Posterior cingulate gyrus (tissue), 11 donors: ENCODE measurements at regions not wholly inside any gene's neighbourhood (a gene's known extent, or its start where the extent isn't known, plus 50 kb on each side); places are given as distances from the start of the nearest gene placed in this dataset.

Experiments
- DNase-seq, 10 donors: peaks; one replicate each; pipeline versions ENCODE4 v3.0.0 to v3.0.0-alpha.2; 2020 to 2021; ENCODE audit warnings: mixed read lengths in 3 of 10
- intact Hi-C: fragments of 100-400 bp; cut with DNase I; formaldehyde crosslinking; loops from one replicate; pipeline ENCODE4 v1.15.1; 2023

DNA sequence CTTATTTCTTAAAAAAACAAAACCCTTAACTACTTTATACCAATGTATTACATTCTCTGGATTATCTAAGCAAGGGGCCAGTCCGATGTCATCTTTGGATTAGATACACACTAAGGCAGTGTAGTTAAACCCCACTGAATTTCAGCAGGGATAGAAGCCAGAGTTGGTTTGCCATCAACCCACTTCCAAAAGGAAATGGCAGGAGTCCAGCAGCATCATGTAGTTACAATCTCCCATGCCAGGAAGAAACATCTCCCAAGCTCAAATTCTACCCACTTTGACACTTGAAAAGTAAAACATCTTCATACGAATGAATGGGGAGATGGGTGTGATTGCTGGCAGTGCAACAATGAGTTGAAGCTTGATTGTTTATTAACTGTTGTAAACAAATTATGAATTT lies 203.5 kb upstream of the PLXNC1 start:
- DNase-seq, result no peak
- intact Hi-C loops, result no loop called here

DNA sequence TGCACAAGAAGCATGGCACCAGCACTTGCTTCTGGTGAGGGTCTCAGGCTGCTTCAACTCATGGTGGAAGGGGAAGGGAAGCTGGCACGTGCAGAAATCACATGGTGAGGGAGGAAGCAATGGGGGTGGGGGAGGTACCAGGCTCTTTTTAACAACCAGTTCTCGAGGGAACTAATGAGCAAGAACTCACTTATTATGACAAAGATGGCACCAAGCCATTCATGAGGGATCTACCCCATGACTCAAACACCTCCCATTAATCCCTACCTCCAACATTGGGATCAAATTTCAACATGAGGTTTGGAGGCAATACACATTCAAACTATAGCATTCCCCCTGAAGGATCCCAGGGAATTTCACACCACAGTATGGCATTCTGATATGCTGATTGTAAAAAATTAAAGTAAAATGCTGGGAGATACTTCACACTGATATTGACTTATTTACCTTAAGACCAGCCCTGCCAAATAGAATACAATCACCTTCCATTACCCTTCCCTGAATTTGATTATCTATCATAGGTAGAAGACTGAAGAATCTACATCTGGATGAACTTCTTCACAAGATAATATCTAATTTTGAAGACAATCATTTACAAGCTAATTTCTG lies 201.7 kb upstream of the PLXNC1 start:
- no peak for DNase-seq
- intact Hi-C loops, result no loop called here

DNA sequence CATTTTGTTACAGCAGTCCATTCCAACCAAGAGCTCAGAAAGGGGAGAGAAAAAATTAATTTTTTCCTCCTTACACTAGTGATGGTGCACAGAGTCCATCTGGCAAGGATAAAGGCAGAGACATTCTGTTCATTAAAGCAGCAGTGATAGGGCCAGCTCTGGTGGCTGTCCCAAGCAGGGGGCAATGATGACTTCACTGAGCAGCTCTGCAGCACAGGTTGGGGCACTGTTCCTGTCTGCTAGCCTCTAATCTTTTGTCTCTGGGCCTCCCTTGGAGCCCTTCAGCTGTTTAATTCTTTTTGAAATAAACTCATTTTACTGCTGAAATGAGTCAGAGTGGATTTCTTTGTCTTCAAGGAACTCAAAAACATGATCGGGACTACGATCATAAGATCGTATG lies 200.9 kb upstream of the PLXNC1 start:
- no peak for DNase-seq
- intact Hi-C loops, result no loop called here

DNA sequence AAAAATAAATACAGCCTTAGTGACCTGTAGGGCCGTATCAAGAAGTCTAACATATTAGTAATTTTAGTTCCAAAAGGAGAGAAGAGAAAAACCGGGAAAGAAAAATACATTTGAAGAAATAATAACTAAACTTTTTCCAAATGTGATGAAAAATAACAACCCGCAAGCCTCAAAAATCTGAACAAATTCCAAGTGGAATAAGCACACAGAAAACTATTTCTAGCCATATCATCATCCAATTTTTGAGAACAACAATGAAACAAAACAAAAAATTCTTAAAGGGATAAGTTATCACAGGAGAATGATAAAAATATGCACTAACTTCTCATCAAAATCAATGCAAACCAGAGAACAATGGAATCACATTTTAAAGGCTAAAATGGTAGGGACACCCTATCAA lies 198.1 kb upstream of the PLXNC1 start:
- no peak for DNase-seq
- intact Hi-C loops, result no loop called here

DNA sequence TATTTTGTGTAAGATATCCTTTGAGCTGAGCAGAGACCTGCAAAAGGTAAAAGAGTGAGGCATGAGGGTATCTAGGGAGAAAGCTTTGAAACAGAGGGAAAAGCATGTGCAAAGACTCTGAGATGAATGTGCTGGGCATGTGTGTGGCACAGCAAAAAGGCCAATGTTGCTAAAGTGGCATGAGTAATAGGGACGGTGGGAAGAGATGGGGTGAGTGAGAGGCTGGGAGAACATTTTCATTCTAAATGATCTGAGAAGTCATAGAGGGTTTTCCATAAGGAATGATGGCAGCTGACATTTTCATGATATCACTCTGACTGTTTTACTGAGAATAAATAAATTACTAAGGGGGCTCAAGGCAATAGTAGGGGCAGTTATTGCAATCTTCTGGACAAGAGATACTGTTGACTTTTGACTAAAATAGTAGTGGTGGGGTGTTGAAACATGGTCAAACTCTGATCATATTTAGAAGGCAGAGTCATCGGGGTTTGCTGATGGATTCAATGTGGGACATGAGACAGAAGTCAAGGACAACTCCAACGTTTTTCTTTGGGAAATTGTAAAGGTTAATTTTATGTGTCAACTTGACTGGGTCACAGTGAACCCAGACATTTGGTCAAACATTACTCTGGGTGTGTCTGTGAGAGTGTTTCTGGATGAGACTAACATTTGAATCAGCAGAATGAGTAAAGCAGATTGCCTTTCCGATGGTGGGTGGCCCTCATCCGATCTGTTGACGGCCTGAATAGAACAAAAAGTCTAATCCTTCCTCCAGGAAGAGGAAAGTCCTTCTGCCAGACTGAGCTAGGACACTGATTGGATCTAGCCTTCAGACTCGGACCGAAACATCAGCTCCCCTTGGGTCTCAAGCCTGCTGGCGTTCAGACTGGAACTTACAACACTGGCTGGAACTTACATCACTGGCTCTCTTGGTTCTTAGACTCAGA lies 193.9 kb upstream of the PLXNC1 start:
- no peak for DNase-seq

DNA sequence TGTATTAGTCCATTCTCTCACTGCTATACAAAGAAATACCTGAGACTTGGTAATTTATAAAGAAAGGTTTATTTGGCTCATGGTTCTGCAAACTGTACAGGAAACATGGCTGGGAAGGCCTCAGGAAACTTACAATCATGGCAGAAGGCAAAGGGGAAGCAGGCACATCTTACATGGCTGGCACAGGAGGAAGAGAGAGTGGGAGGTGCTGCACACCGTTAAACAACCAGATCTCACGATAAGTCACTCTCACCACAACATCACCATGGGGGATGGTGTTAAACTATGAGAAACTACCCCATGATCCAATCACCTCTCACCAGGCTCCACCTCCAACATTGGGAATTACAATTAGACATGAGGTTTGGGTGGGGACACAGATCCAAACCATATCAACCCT lies 191.8 kb upstream of the PLXNC1 start:
- intact Hi-C loops, result no loop called here
- DNase-seq, result no peak

More for the DNA sequence above, 193.9 kb upstream of the PLXNC1 start:
- intact Hi-C loops, result no loop called here

DNA sequence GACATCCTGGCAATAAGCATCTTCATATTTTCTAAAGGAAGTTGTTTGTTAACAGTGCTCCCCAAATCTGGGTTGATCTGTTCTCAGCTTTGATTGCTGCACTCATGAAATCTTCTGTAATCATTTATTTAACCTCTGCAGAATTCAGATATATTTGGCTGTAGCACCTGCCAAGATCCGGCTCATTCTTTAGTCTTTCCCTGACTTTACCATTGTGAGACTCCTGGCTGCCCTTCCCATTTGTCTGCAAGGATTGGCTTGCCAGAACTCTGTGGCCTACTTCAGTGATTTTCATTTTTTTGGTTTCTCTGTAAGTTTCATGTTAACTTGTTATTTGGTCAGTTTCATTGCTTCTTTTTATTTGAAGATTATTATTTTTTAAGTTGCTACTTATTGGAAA lies 191.2 kb upstream of the PLXNC1 start:
- no peak for DNase-seq
- intact Hi-C loops, result no loop called here

DNA sequence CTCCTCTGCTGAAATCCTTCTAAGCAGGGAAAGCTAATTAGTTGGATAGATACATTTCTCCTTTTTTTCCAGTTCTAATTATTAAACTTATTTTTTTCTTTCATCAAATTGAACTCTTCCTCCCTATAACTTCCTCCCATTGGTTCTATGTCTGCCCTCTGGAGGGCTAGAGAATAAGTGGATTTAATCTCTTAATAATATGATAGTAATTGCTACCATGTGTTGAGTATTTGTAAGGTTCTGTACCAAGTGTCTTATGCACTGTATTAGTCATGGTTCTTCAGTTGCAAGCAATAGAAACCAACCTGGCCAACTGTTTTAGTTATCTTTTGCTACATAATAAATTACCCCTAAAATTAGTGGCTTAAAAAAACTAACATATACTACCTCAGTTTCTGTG lies 190.5 kb upstream of the PLXNC1 start:
- no peak for DNase-seq
- intact Hi-C loops, result no loop called here

DNA sequence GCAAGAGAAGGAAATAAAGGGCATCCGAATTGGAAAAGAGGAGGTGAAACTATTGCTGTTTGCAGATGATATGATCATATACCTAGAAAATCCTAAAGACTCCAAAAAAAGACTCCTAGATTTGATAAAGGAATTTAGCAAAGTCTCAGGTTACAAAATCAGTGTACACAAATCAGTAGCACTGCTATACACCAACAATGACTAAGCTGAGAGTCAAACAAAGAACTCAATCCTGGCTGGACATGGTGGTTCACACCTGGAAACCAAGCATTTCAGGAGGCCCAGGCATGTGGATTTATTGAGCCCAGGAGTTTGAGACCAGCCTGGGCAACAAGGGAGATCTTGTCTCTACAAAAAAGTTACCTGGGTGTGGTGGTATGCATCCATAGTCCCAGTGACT lies 188.7 kb upstream of the PLXNC1 start:
- intact Hi-C loops, result no loop called here
- DNase-seq, result no peak

DNA sequence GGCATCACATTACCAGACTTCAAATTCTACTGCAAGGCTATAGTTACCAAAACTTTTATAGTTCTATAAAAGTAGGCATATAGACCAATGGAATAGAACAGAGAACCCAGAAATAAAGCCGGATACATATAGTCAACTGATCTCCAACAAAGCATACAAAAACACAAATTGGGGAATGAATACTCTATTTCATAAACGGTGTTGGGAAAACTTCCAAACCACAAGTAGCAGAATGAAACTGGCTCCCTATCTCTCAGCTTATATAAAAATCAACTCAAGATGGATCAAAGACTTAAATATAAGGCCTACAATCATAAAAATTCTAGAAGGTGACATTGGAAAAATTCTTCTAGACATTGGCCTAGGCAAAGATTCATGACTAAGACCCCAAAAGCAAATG lies 187.9 kb upstream of the PLXNC1 start:
- no peak for DNase-seq
- intact Hi-C loops, result no loop called here

DNA sequence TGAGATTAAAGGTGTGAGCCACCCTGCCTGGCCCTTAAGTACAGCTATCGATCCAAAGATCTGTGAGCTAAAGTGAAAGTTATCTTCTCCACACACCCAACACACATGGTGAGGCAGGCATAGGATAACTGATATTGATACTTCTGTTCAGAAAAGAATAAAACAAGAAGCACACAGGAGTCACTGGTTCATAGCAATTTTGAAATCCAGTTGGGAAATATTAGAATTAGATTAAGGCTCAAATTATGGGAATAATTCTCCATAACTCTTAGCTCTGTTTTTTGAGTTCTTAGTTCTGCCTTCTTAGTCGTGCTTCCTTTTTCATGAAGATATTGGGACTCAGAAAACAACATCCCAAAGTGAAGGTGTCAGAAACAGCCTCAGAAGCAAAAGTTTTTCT lies 186.0 kb upstream of the PLXNC1 start:
- intact Hi-C loops, result no loop called here

DNA sequence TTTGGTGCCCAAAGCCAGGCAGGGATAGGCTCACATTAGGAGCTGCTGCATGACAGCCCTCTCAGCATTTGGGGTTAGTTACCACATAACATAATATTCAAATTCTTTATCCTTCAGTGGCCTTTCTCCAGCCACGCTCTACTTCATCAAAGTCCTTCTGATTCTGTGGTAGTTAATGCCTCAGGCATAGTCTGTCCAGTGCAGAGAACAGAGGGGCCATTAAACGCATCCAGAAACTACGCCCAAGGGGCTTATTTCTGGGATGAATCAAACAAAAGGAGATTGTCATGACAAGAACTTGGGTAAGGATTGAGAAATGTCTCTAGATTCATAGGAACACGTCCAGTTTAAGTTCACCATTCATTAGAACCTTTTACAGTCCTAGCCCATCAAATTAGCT lies 183.4 kb upstream of the PLXNC1 start:
- DNase-seq, result no peak
- intact Hi-C loops, result no loop called here

More for the DNA sequence above, 186.0 kb upstream of the PLXNC1 start:
- no peak for DNase-seq

DNA sequence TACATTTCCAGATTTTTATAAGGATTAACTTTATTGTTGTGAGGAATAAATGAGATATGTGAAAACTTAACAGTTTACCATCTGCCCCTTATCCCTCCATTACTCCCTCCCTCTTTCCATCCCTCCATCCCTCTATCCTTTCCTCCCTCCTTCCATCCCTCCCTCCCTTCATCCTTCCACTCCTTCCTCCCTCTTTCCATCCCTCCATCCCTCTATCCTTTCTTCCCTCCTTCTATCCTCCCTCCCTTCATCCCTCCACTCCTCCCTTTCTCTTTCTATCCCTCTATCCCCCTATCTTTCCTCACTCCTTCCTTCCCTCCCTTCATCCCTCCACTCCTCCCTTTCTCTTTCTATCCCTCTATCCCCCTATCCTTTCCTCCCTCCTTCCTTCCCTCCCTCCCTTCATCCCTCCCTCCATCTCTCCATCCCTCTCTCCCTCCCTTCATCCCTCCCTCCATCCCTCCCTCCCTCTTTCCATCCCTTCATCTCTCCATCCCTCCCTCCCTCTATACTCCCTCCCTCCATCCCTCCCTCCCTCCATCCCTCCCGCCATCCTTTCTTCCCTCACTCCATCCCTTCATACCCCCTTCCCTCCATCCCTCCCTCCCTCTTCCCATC lies 181.8 kb upstream of the PLXNC1 start:
- intact Hi-C loops, result no loop called here

DNA sequence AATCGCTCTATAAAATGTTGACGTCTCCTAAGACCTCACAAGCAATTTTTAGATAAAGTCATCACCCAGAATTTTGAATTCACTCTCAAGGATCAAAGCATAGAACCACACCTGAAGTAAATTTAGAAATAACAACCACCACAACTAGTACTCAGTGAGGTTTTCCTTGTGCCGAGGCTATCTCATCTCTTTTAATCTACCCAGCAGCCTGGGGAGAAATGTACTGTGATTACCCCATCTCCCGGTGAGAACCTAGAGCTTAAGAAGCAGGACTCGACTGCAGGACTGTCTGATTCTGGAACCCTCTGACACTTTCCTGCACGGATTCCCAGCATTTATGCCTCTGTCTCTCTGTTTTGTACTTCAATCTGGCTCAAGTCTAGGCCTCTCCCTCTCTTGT lies 180.9 kb upstream of the PLXNC1 start:
- no peak for DNase-seq
- intact Hi-C loops, result no loop called here

More for the DNA sequence above, 181.8 kb upstream of the PLXNC1 start:
- DNase-seq, result no peak

DNA sequence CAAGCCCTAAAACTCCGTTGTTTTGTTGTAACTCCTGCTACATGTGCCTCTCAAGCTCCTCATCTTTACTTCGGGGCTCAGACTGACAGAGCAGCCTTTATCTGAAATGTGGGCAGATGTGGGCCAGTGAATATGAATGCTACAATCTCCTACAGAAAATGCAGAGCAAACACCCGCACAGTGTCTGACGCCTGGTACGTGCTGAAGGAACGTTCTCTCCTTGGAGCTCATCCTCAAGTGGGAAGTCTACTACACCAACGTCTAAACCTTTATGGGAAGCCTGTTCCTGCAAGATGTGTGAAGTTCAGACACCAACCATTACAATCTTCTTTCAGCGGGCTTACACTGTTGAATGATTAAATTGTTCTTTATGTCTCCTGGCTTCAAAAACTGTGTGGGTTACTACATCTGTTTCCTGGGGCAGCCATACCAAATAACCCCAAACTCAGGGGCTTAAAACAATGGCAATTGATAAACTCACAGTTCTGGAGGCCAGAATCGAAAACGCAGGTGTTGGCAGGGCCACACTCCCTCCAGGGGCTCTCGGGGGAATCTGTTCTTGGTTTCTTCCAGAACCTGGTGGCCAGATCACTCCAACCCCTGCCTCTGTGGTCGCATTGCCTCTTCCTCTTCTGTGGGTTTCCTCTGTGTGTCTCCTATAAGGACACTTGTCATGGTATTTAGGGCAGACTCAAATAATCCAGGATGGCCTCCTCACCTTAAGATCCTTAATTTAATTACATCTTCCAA lies 179.7 kb upstream of the PLXNC1 start:
- peak in 5 of 10 donors; percentile 16 to 81 (median 45) for DNase-seq

DNA sequence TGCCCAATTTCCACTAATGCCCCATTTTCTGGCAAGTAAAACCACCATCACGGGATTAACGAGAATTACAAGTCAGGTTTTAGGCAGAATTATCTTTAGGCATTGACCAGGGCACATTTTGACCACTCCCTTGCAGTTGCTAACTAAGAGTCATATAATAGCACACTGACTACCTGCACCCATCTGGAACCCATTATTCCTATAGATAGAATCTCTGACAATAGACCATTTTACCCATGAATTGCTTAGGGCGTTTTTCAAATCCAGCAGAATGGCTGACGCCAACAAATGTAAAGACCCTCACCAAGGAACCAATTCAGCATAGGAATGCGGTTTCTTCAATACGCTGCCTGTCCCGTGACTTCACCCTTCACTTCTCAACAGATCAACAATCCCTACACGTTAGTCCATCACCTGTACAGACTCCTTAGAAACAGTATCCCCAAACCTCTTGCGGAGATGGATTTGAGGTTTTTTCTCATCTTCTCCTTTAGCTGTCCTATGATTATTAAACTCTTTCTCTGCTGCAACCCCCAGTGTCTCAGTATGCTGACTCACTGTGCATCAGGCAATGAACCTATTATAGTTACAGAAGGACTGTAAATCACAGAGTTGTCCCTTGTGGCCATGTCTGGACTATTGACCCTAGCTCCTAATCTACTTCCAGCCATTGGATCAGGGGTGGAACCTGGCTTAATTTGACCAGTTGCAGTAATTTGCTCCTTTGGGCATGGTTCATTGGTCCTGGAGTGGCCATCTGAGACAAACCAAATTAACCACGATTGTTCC lies 177.3 kb upstream of the PLXNC1 start:
- intact Hi-C loops, result loop anchor here (10.0 kb wide), 1 partner anchor 396 kb away; the partner anchor contains the start of gene SOCS2
- DNase-seq, result no peak

More for the DNA sequence above, 179.7 kb upstream of the PLXNC1 start:
- intact Hi-C loops, result no loop called here

DNA sequence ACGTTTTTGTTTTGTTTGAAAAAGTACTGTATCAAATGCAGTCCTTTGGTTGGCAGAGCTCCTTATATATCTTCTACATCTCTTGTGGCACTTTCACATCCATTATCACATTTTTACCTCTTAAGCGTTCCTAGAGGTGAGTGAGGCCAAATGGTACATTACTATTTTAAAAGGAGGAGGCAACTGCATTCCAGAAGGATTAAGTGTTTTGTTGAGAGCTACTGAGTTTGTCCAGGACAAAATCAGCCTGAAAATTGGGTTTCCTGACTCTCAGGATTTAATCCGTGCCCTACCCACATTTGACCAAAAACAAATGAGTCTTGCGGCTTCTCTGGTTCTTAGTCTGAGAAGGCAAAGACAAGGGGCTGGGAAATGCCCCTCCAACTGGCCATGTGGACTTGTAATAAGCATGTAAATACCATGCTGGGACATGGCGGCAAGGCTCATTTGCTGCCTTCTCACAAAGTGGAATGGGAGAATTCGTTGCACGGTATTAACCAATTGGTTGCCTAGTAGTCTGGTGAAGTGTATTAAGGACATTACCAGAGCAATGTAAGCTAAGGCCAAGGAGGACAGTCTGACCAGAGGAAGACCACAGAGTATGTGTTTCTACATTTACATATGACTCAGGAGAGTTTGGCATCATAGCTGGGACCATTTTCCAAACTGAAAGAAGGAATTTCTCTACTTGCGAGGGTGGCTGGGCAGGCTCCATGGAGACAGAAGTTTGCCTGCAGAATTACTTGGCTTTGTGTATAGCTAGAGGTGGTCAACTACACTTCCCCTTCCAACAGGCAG lies 175.8 kb upstream of the PLXNC1 start:
- peak in 1 of 10 donors; percentile 85 for DNase-seq
- intact Hi-C loops, result loop anchor here (10.0 kb wide), 1 partner anchor 398 kb away; the partner anchor contains the start of gene SOCS2

DNA sequence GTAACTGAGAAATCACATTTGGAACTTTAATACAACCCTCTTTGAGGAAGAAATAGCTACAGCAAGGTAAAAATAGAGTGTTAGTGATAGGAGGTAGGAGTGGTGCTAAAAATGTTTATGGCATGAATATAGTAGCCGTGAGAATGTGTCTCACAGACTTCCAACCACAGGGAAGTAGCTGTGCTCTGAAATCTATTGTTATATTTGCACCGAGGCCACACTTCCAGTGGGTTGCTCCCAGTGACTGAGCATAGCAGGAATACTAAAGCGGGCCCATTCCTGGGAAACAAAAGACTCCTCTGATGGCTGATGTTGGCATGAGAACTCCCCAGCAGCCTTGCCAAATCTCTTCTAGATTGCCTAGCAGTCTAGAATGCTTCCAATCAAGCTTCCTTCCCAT lies 174.1 kb upstream of the PLXNC1 start:
- intact Hi-C loops, result loop anchor here (10.0 kb wide), 1 partner anchor 399 kb away; the partner anchor contains the start of gene SOCS2
- DNase-seq, result peak in 2 of 10 donors; percentile 37 to 76

DNA sequence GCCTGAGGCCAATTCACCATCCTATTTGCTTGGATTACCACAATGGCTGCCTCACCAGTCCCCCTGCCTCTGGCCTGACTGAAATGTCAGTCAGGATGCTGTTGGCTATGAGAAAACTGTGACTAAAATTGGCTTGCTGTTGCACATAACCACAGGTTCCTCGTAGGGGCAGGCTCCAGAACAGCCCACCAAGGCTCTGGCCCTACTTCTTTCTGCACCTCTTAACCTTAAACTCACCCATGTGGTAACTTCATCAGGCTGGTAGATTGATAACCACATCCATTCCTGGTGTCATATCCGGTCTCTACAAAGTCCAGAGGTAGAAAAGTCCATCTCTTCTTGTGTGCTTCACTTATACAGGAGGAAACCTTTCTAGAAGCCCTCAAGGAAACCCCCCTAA lies 172.4 kb upstream of the PLXNC1 start:
- intact Hi-C loops, result loop anchor here (10.0 kb wide), 1 partner anchor 401 kb away; the partner anchor contains the start of gene SOCS2
- DNase-seq, result no peak
